ENCODE measurements at regions not wholly inside any gene's neighbourhood (a gene's known extent, or its start where the extent isn't known, plus 50 kb on each side); places are given as distances from the start of the nearest gene placed in this dataset.

GRCh38 chr2:160783474-160783873 is 289.9 kb upstream of the RBMS1 start:
- no peak for DNase-seq (ENCODE audit: low read depth in 1 of 2, low spot score in 1 of 2)
- TF ChIP-seq JUND (IDR thresholded peaks at IDR 0.05; ENCODE audit: low read depth): no peak
- in situ Hi-C loops (cut with HindIII; ENCODE audit: low pct_unique_long_range_greater_than_20kb, low sequenced_read_pairs): no loop called here

GRCh38 chr2:160784034-160784433 is 290.4 kb upstream of the RBMS1 start:
- TF ChIP-seq JUND (IDR thresholded peaks at IDR 0.05; ENCODE audit: low read depth): no peak
- in situ Hi-C loops (cut with HindIII; ENCODE audit: low pct_unique_long_range_greater_than_20kb, low sequenced_read_pairs): no loop called here
- no peak for DNase-seq (ENCODE audit: low read depth in 1 of 2, low spot score in 1 of 2)

DNA sequence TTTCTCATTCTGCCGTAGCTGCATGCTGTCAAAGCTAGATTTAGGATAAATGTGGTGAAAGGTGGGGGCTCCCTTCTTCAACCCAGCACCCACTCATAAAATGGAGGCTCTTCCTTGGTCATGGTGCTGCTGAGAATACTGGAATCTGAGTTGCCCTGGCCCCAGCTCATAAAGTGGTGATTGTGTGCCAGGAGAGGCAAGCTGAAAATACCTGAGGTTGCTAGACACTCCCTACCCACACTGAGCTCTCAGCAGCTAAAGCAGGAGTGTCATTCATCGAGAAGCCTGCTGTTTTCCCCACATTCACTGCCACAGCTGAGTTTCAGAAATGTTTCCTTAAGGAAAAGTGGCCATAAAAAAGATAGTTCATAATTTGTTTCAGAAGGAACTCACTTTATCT is 297.1 kb upstream of the RBMS1 start:
- in situ Hi-C loops (cut with HindIII; ENCODE audit: low pct_unique_long_range_greater_than_20kb, low sequenced_read_pairs): no loop called here
- DNase-seq (ENCODE audit: low read depth in 1 of 2, low spot score in 1 of 2): no peak
- TF ChIP-seq JUND (IDR thresholded peaks at IDR 0.05; ENCODE audit: low read depth): no peak

- TF ChIP-seq JUND (IDR thresholded peaks at IDR 0.05; ENCODE audit: low read depth): no peak
- in situ Hi-C loops (cut with HindIII; ENCODE audit: low pct_unique_long_range_greater_than_20kb, low sequenced_read_pairs): no loop called here
These were observed 298.3 kb upstream of the RBMS1 start for GRCh38 chr2:160791884-160792283.

DNA sequence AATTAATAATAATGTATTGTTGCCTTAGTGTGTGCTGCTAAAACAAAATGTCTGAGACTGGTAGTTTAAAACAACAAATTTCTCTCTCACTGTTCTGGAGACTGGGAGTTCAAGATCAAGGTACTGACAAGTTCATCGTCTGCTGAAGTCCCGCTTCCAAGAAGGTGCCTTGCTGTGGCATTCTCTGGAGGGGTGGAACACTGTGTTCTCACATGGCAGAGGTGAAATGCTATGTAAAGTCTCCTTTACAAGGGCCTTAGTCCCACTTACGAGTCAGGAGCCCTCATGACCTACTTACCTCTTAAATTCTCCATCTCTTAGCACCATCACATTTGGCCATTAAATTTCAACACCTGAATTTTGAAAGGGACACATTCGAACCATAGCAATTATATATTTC is 299.2 kb upstream of the RBMS1 start:
- in situ Hi-C loops (cut with HindIII; ENCODE audit: low pct_unique_long_range_greater_than_20kb, low sequenced_read_pairs): no loop called here
- no peak for TF ChIP-seq JUND (IDR thresholded peaks at IDR 0.05; ENCODE audit: low read depth)
- no peak for DNase-seq (ENCODE audit: low read depth in 1 of 2, low spot score in 1 of 2)

More at GRCh38 chr2:160791884-160792283, 298.3 kb upstream of the RBMS1 start:
- DNase-seq (ENCODE audit: low read depth in 1 of 2, low spot score in 1 of 2): no peak

GRCh38 chr2:160794926-160795325 is 301.3 kb upstream of the RBMS1 start:
- in situ Hi-C loops (cut with HindIII; ENCODE audit: low pct_unique_long_range_greater_than_20kb, low sequenced_read_pairs): no loop called here
- DNase-seq (ENCODE audit: low read depth in 1 of 2, low spot score in 1 of 2): no peak
- no peak for TF ChIP-seq JUND (IDR thresholded peaks at IDR 0.05; ENCODE audit: low read depth)

DNA sequence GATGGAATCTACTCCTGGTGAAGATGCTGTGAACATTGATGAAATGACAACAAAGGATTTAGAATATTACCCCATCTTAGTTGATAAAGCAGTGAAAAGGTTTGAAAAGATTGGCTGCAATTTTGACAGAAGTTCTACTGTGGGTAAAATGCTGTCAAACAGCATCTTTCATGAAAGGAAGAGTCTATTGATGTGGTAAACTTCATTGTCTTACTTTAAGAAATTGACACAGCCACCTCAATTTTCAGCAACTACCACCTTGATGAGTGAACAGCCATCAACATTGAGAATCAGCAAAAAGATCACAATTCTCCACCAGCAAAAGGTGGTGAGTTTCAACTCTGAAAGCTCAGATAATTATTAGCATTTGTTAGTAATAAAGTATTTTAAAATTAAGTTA is 310.3 kb upstream of the RBMS1 start:
- in situ Hi-C loops (cut with HindIII; ENCODE audit: low pct_unique_long_range_greater_than_20kb, low sequenced_read_pairs): no loop called here
- no peak for TF ChIP-seq JUND (IDR thresholded peaks at IDR 0.05; ENCODE audit: low read depth)
- DNase-seq (ENCODE audit: low read depth in 1 of 2, low spot score in 1 of 2): no peak

GRCh38 chr2:160810406-160810805 is 316.8 kb upstream of the RBMS1 start:
- no peak for DNase-seq (ENCODE audit: low read depth in 1 of 2, low spot score in 1 of 2)
- in situ Hi-C loops (cut with HindIII; ENCODE audit: low pct_unique_long_range_greater_than_20kb, low sequenced_read_pairs): no loop called here
- no peak for TF ChIP-seq JUND (IDR thresholded peaks at IDR 0.05; ENCODE audit: low read depth)

- no peak for TF ChIP-seq JUND (IDR thresholded peaks at IDR 0.05; ENCODE audit: low read depth)
- DNase-seq (ENCODE audit: low read depth in 1 of 2, low spot score in 1 of 2): no peak
- in situ Hi-C loops (cut with HindIII; ENCODE audit: low pct_unique_long_range_greater_than_20kb, low sequenced_read_pairs): no loop called here
These were observed 319.4 kb upstream of the RBMS1 start for GRCh38 chr2:160812830-160813505.

DNA sequence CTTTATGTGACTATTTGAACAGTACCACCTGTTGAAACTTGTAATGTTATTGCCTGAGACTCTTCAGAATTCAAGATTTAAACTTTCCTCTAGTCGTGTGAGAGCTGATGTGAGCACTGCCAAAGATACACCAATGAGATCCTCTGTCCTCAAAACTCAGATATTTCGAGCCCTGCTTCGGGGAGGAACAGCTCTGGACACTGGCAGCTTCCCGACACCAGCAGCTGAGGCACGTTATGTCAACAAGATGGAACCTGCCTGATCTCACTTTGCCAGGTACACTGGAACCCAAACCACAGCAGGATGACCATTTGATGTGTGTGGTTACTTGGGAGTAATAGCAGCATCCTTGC is 319.9 kb upstream of the RBMS1 start:
- in situ Hi-C loops (cut with HindIII; ENCODE audit: low pct_unique_long_range_greater_than_20kb, low sequenced_read_pairs): no loop called here
- no peak for DNase-seq (ENCODE audit: low read depth in 1 of 2, low spot score in 1 of 2)
- no peak for TF ChIP-seq JUND (IDR thresholded peaks at IDR 0.05; ENCODE audit: low read depth)

- no peak for TF ChIP-seq JUND (IDR thresholded peaks at IDR 0.05; ENCODE audit: low read depth)
- no peak for DNase-seq (ENCODE audit: low read depth in 1 of 2, low spot score in 1 of 2)
- in situ Hi-C loops (cut with HindIII; ENCODE audit: low pct_unique_long_range_greater_than_20kb, low sequenced_read_pairs): no loop called here
These were observed 323.4 kb upstream of the RBMS1 start for GRCh38 chr2:160816916-160817499.

GRCh38 chr2:160820691-160821090 is 327.1 kb upstream of the RBMS1 start:
- in situ Hi-C loops (cut with HindIII; ENCODE audit: low pct_unique_long_range_greater_than_20kb, low sequenced_read_pairs): no loop called here
- TF ChIP-seq JUND (IDR thresholded peaks at IDR 0.05; ENCODE audit: low read depth): no peak
- DNase-seq (ENCODE audit: low read depth in 1 of 2, low spot score in 1 of 2): no peak

DNA sequence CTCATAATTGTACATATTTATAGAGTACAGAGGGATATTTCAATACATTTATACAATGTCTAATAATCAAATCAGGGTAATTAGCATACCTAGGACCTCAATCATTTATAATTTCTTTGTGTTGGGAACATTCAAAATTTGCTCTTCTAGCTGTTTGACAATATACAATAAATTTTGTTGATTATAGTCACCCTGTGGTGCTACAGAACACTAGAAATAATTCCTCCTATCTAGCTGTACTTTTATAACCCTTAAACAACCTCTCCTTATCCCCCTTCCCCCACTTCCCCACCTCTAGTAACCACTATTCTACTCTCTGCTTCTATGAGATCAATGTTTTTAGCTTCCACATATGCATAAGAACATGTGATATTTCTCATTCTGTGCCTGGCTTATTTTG is 328.4 kb upstream of the RBMS1 start:
- TF ChIP-seq JUND (IDR thresholded peaks at IDR 0.05; ENCODE audit: low read depth): no peak
- in situ Hi-C loops (cut with HindIII; ENCODE audit: low pct_unique_long_range_greater_than_20kb, low sequenced_read_pairs): no loop called here
- DNase-seq (ENCODE audit: low read depth in 1 of 2, low spot score in 1 of 2): no peak

DNA sequence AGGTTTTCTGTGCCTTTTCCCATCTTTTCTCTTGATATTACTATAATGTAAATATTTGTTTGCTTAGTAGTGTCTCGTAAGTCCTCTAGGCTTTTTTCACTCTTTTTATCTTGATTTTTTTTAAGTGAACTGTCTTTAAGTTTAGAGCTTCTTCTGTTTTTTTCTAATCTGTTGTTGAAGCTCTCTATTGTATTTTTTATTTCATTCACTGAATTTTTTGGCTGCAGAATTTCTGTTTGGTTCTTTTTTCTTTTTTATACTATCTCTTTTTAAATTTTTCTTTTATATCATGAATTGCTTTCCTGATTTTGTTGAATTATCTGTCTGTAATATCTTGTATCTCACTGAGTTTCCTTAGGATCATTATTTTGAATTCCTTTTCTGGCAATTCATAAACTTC is 331.8 kb upstream of the RBMS1 start:
- no peak for DNase-seq (ENCODE audit: low read depth in 1 of 2, low spot score in 1 of 2)
- in situ Hi-C loops (cut with HindIII; ENCODE audit: low pct_unique_long_range_greater_than_20kb, low sequenced_read_pairs): no loop called here
- TF ChIP-seq JUND (IDR thresholded peaks at IDR 0.05; ENCODE audit: low read depth): no peak

Data from T47D (cell line).